HuH-7.5 (cell line): ENCODE measurements at regions not wholly inside any gene's neighbourhood (a gene's known extent, or its start where the extent isn't known, plus 50 kb on each side); places are given as distances from the start of the nearest gene placed in this dataset.

ENCODE experiments used
- DNase-seq: peaks from one replicate; pipeline ENCODE4 v3.0.0; 2011; ENCODE audit warnings: low spot score

DNA sequence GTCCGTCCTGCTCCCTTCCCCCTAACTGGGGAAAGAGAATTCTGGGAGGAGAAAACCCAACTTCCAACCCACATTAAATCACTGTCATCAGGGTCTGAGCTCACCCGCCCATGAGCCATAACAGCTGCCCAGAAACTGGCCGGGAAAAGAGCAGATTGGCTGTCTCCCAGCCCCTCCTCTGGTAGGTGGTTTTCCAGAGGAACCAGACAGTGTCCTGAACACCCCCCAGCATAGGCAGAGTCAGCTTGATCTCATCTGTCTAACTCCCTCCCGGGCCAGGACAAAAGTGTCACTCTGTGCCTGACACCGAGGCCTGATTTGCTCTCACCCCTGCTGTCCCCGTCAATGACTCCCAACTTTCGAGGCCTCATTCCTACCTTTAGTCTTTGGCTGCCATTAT lies 197.0 kb downstream of the AXIN2 start:
- DNase-seq, result no peak

DNA sequence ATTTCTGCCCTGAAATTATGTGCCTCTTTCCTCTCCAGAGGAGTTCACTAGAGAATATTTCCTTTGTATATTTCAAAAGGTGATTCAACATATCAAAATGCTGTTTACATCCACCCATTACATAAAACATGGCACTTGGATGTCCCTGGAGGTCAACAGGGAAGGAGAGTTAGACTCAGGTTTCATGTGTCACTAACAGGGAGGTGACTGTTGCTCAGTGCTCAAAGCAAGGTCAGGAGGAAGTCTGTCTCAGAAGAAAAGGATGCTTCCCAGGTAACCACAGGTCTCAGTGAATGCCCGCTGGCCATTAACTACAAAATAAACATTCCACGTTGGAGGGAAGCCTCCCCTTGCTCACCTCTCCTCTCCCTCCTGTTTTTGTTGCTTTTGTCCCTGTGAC lies 198.6 kb downstream of the AXIN2 start:
- DNase-seq, result no peak

DNA sequence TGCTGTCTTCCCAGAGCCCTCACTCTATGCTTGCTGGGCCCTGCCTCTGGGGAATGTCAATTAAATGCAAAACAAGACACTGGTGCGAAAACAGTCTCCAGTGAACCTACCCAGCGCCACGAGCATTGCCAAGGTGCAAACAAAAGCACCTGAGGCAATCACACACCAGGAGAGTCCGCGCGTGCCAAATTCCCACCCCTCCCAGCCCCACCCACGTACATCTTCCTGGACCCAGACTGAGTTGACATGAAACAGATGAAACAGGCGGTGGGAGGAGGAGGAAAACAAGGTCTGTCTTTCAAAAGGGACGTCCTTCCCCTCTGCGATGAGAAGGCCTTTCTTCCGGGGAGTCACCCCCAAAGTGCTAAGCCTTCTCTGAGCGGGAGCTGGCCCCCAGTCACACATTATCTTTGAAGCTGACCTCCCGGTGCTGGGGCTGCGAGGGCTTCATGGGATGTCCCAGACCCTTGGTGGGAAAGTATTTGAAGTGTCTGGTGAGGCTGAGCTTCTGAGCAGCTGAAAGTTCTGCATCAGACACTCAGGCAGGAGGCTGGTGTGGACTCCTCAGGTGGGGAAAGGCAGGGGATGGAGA lies 200.4 kb downstream of the AXIN2 start:
- no peak for DNase-seq

DNA sequence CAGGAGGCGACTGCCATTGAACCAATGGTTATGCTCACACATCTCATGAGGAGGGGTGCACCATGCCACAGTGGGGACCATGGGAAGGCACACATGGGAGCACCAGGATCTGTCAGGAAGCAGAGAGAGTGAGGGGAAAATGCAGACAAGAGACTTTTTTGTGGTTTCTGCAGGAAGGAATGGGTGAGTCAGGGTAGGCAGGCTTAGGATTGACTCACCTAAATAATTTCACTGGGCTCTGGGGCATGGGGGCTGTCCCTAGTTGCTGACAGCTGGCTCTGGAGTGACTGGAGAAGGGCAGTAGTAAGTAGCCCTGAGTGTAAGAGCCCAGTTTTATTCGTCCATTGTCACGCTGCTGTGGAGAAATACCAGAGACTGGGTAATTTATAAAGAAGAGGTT lies 202.4 kb downstream of the AXIN2 start:
- no peak for DNase-seq

DNA sequence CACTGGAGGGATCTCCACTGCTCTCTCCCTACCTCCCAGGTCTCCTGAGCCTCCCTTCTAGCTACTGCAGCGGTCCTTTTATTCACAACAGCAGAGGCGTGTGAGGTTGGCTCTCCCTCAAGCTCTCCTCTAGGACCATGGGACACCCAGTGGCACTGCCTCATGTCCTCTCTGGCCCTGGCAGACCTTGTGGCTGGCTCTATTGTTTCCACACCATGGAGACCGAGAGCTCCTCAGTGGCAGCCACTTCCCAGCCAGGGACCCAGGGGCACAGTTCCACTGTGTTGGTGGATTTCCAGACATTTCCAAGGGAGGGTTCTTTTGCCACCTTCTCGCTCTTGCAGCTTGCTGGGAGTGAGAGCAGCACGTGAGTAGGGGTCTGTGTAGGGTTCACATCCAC lies 204.9 kb downstream of the AXIN2 start:
- no peak for DNase-seq

DNA sequence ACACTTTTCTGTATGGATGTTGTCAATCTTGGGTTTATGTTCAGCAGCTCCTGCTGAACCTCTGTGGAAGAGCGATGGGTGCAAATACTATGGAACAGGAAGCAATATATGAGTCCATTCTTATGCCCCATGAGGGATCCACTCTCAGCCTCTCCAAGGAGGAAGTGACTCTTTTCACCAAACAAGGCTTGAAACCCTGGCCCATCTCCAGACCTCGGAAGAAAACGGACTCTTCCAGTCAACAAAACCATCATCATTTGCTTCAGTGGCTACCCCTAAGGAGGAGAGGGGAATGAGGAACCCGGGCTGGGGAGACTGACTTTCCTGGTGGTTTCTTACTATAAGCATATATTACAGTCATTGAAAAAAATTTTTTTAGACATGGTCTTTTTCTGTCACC lies 206.2 kb downstream of the AXIN2 start:
- no peak for DNase-seq

DNA sequence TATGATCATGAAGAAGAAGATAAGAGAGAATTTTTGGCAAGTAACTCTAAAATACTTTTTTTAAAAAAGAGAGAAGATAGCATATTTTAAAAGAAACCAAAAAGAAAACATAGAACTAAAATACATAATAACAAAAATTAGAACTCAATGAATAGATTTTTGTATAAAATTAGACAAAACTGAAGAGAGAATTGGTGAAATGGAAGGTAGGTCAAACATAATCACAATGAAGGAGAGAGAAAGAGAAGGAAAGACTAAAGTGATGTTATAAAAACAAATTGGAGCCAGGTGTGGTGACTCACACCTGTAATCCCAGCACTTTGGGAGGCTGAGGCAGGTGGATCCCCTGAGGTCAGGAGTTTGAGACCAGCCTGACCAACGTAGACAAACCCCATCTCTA lies 211.5 kb downstream of the AXIN2 start:
- no peak for DNase-seq

DNA sequence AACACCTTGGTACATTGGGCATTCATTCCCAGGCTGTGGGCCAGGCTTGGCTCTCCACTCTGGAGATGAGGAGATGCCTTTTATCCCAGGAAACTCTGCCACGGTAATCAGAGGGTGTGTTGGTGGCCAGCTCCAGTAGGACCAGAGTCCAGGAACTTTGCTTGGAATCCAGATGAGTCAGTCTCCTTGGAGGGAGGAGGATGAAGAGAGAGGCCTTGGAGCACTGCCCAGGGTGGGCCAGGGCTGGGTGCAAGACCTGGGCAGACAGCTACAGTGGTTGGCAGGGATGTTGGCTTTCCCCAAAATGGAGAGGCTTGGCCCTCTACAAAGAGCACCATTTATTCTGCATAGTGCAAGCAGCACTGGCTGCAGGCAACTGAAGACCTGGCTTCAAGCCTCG lies 209.0 kb downstream of the RGS9 start:
- DNase-seq, result no peak

DNA sequence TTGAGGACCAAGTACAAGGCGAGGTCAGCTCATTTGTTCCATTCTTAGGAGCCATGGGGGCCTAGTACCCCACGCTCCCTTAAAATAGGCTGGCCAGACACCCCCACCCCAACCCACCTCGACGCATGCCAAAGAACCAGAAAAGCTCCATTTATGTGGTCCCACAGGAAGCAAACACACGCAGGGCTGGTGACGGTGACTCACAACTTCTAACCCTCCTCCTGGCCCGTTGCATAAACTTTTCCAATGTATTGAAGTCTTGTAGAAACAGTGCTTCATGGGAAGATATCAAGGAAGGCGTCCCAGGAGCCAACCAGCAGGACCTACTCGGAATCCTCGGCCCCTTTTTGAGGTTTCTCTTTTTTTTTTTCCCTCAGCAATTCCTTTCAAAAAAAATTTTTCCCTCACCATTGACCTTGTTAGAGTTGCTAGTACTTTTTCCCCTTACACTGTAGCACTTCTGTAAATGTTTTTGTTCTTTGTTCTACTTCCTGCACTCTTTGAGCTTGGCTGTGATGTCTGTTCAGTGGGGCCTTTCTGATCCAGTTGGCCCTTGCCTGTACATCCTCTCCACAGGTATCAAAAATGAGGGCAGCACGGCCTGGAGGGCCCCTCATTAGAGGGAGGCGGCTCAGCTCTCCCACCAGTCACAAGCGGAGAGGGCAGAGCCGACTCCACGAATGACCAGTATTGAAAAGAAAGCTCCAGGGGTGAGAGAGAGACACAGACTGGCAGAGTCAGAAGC lies 208.3 kb downstream of the RGS9 start:
- DNase-seq, result no peak

DNA sequence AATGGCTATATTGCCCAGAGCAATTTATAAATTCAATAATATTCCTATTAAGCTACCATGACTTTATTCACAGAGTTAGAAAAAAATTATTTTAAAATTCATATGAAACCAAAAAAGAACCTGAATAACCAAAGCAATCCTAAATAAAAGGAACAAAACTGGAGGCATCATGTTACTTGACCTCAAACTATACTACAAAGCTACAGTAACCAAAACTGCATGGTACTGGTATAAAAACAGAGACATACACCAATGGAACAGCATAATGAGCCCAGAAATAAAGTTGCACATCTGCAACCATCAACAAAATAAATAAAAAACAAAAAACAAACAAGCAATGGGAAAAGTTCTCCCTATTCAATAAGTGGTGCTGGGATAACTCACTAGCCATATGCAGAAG lies 203.2 kb downstream of the RGS9 start:
- no peak for DNase-seq

DNA sequence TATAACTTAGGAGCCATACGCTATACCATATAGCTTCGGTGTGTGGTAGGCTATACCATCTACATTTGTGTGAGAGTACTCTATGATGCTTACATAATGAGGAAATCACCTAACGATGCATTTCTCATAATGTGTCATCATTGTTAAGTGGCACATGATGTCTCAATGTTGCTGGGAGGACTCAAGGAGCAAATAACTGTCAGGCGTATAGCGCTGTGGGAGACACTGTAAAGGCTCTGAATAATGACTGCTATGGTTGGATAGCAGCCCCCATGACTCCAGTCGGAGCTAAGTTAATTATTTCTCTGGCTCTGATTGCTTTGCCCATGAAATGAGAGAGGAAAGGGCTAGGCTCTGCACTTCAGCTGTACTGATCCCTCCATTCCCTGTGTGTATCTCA lies 197.2 kb downstream of the RGS9 start:
- no peak for DNase-seq

DNA sequence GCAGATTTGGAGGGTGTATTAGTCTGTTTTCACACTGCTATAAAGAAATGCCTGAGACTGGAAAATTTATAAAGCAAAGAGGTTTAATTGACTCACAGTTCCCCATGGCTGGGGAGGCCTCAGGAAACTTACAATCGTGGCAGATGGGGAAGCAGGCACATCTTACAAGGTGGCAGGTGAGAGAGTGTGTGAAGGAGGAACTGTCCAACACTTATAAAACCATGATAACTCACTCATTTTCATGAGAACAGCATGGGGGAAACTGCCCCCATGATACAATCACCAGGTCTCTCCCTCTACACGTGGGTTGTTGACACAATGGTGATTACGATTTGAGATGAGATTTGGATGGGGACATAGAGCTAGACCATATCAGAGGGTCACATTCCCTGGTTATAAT lies 195.6 kb downstream of the RGS9 start:
- no peak for DNase-seq

DNA sequence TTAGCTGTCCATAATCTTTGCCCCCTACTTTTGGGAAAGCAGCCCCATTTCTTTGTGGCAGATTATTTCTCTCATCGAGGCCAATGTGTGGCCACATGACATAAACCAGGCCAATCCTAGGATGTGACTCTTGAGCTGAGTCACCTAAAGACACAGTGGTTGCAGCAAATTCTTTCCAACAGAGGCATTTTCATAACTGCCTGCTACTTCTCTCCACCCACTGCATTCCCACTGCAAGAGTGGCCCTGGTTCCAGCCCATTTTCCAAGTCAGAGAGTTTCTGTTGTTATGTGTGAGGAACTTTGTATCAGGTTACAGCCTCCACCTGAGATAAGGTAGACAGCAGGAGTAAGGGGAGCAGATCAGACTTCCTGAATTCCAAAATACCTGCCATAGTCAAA lies 195.2 kb downstream of the RGS9 start:
- no peak for DNase-seq

DNA sequence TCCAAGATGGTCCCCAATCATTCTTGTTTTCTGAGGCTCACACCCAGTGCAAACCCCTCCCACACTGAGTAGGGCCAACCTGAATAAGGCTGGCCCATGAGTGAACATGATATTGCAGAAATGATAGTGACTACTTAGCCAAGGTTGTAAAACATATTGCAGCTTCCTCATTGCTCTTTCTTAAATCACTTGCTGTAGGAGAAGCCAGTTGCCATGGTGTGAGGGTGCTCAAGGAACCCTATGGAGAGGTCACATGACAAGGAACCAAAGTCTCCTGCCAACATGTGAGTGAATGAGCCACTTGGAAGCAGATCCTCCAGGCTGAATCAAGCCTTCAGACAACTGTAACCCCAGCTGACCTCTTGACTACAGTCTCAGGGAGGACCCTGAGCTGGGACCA lies 191.4 kb downstream of the RGS9 start:
- DNase-seq, result no peak

DNA sequence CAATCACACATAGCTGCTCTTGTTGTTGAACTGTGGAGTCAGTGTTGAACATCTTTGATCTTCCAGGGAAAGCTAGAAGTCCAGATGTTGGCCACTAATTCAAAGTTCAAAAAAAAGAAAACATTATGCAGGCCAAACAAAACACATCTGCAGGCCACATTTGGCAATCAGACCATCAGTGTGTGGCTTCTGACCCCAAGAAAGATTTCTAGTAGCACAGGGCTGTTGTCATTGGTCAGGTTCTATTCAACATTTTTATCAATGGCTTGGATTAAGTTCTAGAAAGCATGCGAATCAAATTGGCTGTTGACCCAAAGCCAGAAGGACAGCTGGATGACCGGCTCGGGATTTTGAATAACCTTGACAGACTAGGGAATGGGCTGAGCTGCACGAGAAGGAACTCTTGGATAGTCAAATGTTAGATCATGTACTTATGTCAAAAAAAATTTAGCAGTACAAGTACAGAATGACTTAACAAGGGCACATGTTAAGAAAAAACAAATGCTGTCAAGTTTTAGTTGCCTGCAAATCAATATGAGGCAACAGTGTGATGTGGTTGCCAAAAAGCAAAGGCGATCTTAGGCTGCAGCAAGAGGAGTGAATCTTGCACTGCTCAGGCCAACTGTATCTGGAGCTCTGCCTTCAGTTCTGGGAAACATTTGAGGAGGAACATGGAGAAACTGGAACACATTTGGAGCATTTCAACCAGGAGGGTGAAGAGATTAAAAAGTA lies 187.6 kb downstream of the RGS9 start:
- no peak for DNase-seq

DNA sequence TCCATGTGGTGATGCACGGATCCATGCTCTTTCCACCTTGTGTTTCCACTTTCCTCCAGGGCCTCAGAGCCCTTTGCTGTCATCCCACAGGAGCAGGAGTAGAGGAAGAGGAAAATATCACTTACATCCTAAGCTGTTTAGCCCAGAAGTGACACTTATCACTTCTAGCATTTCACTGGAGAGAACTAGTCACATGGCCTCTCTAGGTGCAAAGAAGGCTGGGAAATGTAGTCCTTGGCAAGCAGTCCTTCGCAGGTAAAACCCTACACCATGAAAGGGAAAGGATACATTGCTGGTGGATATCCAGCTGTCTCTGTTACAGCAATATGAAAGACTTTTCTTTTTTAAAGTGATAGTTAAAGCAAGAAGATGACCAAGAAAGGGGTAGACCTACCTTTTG lies 185.9 kb downstream of the RGS9 start:
- no peak for DNase-seq

DNA sequence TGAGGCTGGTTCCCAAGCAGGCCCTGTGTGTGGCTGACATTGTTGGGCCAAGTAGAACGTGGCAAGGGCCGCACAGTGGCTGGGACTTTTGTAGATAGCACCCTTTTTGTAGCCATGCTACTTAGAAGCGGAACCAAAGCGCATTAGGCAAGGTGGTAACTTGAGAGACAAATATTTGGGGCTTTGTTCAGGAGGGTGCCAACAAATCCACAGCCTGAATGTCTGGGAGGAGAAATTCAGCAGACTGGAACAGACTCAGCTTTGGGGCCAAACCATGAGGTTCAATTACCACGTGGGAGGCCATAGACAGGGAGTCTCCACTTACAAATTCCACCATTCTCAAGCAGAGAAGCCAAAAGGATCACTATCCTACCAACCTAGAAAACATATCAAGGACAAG lies 183.7 kb downstream of the RGS9 start:
- DNase-seq, result no peak

DNA sequence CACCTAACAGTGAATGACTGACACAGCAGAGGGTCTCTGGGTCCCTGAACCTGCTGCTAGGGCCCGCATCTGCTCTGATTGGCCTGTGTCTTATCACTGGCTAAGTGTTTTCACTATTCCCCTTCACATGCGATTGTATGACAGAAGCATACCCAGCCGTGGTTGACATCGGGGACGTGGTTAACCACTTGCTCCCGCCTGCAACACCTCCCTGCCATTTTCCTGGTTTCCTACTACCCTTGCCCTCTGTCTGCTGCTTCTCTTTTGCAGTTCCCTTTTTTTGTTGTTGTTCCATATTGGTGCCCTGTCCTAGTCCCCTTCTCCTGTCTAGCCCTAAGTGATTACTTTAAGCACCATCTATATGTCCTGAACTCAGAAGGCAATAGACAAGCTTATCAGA lies 177.0 kb downstream of the RGS9 start:
- DNase-seq, result no peak

DNA sequence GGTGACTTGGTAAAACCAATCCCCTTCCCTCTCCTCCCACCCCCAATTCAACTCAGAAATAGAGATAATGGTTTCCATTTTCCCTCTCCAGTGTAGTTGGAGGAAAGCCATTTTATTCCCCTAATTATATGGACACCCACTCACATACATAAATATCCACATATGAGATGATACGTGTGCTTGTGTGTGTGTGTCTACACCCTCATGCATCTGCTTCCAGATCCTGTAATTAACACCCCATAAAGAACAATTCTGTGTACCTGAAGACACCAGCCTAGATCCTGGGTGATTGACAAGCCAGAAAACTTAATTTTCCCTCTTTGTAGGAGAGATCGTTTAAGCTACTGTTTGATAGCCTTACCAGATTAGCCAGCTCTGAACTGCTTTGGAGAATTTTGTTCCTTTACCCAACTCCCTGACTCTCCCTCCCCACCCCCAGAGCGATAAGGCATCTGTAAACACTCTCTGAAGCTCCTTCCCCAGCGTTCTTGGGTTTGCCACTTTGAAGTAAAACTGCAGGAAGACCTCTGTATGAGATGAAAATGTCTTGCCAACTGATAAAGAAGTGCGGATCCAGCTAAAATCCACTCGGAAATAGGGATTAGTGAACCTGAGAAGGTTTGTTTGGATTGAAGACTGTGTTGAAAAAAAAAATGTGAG lies 175.7 kb downstream of the RGS9 start:
- no peak for DNase-seq

DNA sequence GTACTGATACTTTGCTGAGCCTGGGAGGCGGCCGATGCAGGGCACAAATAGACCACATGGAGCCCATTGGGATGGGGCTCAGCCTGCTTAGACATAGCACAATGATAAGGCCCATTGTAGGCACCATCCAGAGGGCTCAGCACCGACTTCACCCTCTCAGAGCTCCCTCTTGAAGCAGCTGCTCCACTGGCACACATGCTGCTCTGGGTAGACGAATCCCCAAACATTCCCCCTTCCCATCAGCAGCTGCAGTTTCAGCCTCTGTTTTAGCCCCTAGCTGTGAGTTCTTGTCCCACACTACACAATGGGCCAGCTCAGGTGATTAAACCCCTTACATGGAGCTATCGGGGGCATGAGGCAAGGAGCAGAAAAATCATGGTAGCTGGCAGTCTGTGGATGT lies 174.1 kb downstream of the RGS9 start:
- DNase-seq, result no peak

DNA sequence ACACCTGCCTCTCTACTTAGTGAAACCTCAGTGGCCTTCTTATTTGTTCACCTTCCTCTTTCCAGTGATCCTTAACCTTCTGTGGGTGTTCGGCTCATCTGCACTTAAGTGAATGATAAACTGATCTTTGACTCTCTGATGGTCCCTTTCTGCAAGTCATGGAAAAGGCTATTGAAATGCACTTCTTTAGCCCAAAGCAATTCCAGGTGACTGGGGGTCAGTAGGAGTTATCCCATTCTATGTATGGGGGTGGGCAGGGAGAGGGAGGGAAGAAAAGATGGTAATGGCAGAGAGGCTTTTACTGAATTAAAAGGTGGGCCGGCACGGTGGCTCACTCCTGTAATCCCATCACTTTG lies 170.8 kb downstream of the RGS9 start:
- DNase-seq, result no peak

DNA sequence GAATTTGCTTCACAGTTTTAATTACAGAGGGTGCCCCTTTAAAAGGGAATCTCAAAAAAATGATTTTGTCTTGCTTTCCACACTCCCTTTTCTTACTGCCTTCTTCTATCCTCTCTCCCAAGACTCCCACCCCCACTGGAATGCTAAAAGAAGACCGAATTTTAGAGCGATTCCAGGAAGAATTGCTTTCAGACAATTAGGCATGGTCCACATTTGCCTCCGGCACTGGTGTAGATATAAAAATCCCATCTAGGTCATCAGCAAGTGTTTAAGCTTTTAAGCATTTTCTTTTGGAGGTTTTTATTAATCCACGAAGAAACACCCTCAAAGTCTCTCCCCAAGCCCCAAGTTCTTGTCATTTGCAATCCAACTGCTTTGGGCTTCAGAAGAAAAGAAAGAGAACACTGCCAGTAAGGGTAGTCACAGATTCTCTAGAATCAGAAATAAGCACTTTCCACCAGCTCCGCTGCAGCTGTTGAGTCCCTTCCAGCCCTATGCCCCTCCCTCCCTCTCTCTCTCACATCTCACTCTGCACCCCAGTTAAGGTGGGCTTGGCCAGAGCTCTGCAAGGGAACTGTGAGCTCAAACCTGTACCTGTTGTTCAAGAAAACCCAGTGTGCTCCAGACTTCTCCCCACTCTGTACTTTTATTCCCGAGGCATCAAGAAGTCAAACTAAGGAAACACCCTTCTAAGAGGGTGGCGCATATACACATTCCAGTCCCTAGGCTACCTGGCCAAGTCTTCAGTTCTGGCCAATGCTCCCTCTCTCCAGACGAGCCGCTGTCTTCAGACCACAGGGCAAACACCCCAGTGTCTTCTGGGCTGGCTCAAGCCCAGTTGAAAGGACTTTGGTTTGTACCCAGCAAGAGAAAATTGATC lies 170.2 kb downstream of the RGS9 start:
- no peak for DNase-seq
